SK-N-SH treated with all-trans-retinoic acid at 6 μM for 48 hours (cell line): ENCODE measurements at regions not wholly inside any gene's neighbourhood (a gene's known extent, or its start where the extent isn't known, plus 50 kb on each side); places are given as distances from the start of the nearest gene placed in this dataset.

Source experiments
- ARNTL ChIP-seq: fragments of 450-650 bp; formaldehyde crosslinking; IDR thresholded peaks from 2 replicates; pipeline ENCODE4 v1.5.0; 2020; ENCODE audit warnings: low read depth, mild to moderate bottlenecking, moderate library complexity, borderline replicate concordance
- OSR1 ChIP-seq: fragments of 250-450 bp; sonication (Bioruptor Pico); IDR thresholded peaks from 2 replicates; pipeline ENCODE4 v1.8.0; 2022; ENCODE audit warnings: moderate library complexity, mild to moderate bottlenecking, inconsistent platforms
- PATZ1 ChIP-seq: fragments of 250-450 bp; sonication (Bioruptor Pico); IDR thresholded peaks from 2 replicates; pipeline ENCODE4 v1.8.0; 2020; ENCODE audit warnings: mild to moderate bottlenecking, moderate library complexity, borderline replicate concordance
- RARB ChIP-seq: fragments of 250-450 bp; sonication (Bioruptor Pico); IDR thresholded peaks from 2 replicates; pipeline ENCODE4 v1.8.0; 2021; ENCODE audit warnings: mild to moderate bottlenecking, moderate library complexity
- TCF4 ChIP-seq: fragments of 250-450 bp; sonication (Bioruptor Pico); IDR thresholded peaks from 2 replicates; pipeline ENCODE4 v1.8.0; 2021; ENCODE audit warnings: mild to moderate bottlenecking, moderate library complexity, borderline replicate concordance
- ZC3H10 ChIP-seq: fragments of 250-450 bp; sonication (Bioruptor Pico); IDR thresholded peaks from 2 replicates; pipeline ENCODE4 v1.5.1; 2021; ENCODE audit warnings: mild to moderate bottlenecking, moderate library complexity
- ZNF70 ChIP-seq: fragments of 450-650 bp; formaldehyde crosslinking; IDR thresholded peaks from 2 replicates; pipeline ENCODE4 v1.5.0; 2020; ENCODE audit warnings: mild to moderate bottlenecking, moderate library complexity

DNA sequence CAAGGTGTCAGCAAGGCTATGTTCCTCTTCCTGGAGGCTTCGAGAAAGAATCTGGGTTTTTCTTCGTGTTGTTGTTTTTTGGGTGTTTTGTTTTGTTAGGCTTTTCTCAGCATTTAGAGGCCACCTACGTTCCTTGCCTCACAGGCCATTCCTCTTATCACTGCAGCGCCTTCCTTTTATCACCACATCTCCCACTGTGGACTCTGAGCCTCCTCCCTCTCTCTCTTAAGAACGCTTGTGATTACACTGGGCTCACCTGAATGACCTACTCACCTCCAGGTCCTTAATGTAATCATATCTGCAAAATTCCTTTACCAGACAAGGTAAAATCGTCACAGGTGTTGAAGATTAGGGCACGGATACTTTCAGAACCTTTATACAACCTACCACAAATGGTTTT is 340.8 kb downstream of the DTWD2 start:
- TF ChIP-seq TCF4 (CRISPR knock-in tag) (no peak), ZC3H10 (CRISPR knock-in tag) (no peak), PATZ1 (CRISPR knock-in tag) (no peak), RARB (CRISPR knock-in tag) (no peak), OSR1 (CRISPR knock-in tag) (no peak), ZNF70 (no peak), ARNTL (CRISPR knock-in tag) (no peak)
